ENCODE measurements at regions not wholly inside any gene's neighbourhood (a gene's known extent, or its start where the extent isn't known, plus 50 kb on each side); places are given as distances from the start of the nearest gene placed in this dataset.

- H3K9me3 ChIP-seq = peaks cover 0 to 10% (median 0%) of the 10 kb centered on the region in 8 donors
- DNase-seq = no peak
- H3K4me3 ChIP-seq = no peak overlapping the region
- intact Hi-C loops (cut with DNase I; ENCODE audit: low total_unique reads) = loop anchor here (10.0 kb wide), 1 partner anchor 58 kb away; no protein-coding TSS in a partner anchor
- no peak overlapping the region for H3K27ac ChIP-seq
- TF ChIP-seq POLR2AphosphoS5 (IDR thresholded peaks at IDR 0.05) (no peak), POLR2A (IDR thresholded peaks at IDR 0.05) (no peak), CTCF (IDR thresholded peaks at IDR 0.05 in 8 of 11, conservative IDR thresholded peaks at IDR 0.05 in 3 of 11) (no peak)
- 50 to 61% (median 57%) methylated on average over 6 of the region's 6 CpGs for WGBS, 5 donors
- no peaks in the 10 kb centered on the region for H3K4me1 ChIP-seq
- peaks cover 0 to 10% (median 0%) of the 10 kb centered on the region in 7 donors for H3K27me3 ChIP-seq (replicated peaks in 1 of 7)
- no peaks in the 10 kb centered on the region for H3K36me3 ChIP-seq
Measured at GRCh38 chr16:5642436-5642835, 544.8 kb upstream of the EEF2KMT start.

GRCh38 chr16:5642011-5642410, 544.4 kb upstream of the EEF2KMT start:
- WGBS, 5 donors = 22 to 47% (median 34%) methylated on average over 6 of the region's 6 CpGs
- intact Hi-C loops (cut with DNase I; ENCODE audit: low total_unique reads) = loop anchor here (10.0 kb wide), 1 partner anchor 57 kb away; no protein-coding TSS in a partner anchor
- H3K9me3 ChIP-seq = peaks cover 0 to 10% (median 0%) of the 10 kb centered on the region in 8 donors

GRCh38 chr16:5640883-5641282, 543.3 kb upstream of the EEF2KMT start:
- Histone ChIP-seq H3K27ac (no peak overlapping the region), H3K27me3 (replicated peaks in 1 of 7) (peaks cover 0 to 10% (median 0%) of the 10 kb centered on the region in 7 donors), H3K36me3 (no peaks in the 10 kb centered on the region), H3K4me3 (no peak overlapping the region), H3K4me1 (no peaks in the 10 kb centered on the region), H3K9me3 (peaks cover 0 to 10% (median 0%) of the 10 kb centered on the region in 8 donors)
- intact Hi-C loops (cut with DNase I; ENCODE audit: low total_unique reads) = loop anchor here (10.0 kb wide), 1 partner anchor 56 kb away; no protein-coding TSS in a partner anchor
- WGBS, 5 donors = 90 to 100% (median 100%) methylated on average over 1 of the region's 1 CpG
- DNase-seq = no peak
- no peak for TF ChIP-seq POLR2AphosphoS5 (IDR thresholded peaks at IDR 0.05)
- no peak for TF ChIP-seq CTCF (IDR thresholded peaks at IDR 0.05 in 8 of 11, conservative IDR thresholded peaks at IDR 0.05 in 3 of 11)
- no peak for TF ChIP-seq POLR2A (IDR thresholded peaks at IDR 0.05)

More at GRCh38 chr16:5642011-5642410, 544.4 kb upstream of the EEF2KMT start:
- H3K36me3 ChIP-seq = no peaks in the 10 kb centered on the region
- H3K4me3 ChIP-seq = no peak overlapping the region
- H3K4me1 ChIP-seq = no peaks in the 10 kb centered on the region
- DNase-seq = no peak
- no peak for TF ChIP-seq POLR2A (IDR thresholded peaks at IDR 0.05)
- TF ChIP-seq CTCF (IDR thresholded peaks at IDR 0.05 in 8 of 11, conservative IDR thresholded peaks at IDR 0.05 in 3 of 11) = no peak
- no peak for TF ChIP-seq POLR2AphosphoS5 (IDR thresholded peaks at IDR 0.05)
- no peak overlapping the region for H3K27ac ChIP-seq
- peaks cover 0 to 10% (median 0%) of the 10 kb centered on the region in 7 donors for H3K27me3 ChIP-seq (replicated peaks in 1 of 7)

- Histone ChIP-seq H3K27me3 (replicated peaks in 1 of 7) (peaks cover 0 to 10% (median 0%) of the 10 kb centered on the region in 7 donors), H3K27ac (no peak overlapping the region), H3K36me3 (no peaks in the 10 kb centered on the region), H3K4me3 (no peak overlapping the region), H3K9me3 (peaks cover 0 to 10% (median 0%) of the 10 kb centered on the region in 8 donors), H3K4me1 (no peaks in the 10 kb centered on the region)
- WGBS, 5 donors = 70 to 88% (median 76%) methylated on average over 3 of the region's 3 CpGs
- intact Hi-C loops (cut with DNase I; ENCODE audit: low total_unique reads) = no loop called here
- TF ChIP-seq POLR2A (IDR thresholded peaks at IDR 0.05) (no peak), POLR2AphosphoS5 (IDR thresholded peaks at IDR 0.05) (no peak), CTCF (IDR thresholded peaks at IDR 0.05 in 8 of 11, conservative IDR thresholded peaks at IDR 0.05 in 3 of 11) (no peak)
- no peak for DNase-seq
Measured at GRCh38 chr16:5639531-5639930, 541.9 kb upstream of the EEF2KMT start.
